ENCODE measurements at regions not wholly inside any gene's neighbourhood (a gene's known extent, or its start where the extent isn't known, plus 50 kb on each side); places are given as distances from the start of the nearest gene placed in this dataset.

DNA sequence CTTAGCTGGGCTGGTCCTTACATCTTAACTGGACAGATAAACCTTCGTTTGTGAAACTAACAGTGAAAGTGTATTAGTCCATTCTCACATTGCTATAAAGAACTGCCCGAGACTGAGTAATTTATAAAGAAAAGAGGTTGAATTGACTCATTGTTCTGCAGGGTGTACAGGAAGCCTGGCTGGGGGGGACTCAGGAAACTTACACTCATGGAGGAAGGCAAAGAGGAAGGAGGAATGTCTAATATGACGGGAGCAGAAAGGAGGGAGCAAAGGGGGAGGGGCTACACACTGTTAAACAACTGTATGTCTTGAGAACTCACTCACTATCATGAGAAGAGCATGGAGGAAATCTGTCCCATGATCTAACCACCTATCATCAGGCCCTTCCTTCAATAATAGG, 1566.5 kb upstream of the PCDH7 start:
- CTCF ChIA-PET: no interaction called here
- no peaks in the 10 kb centered on the region for H3K4me1 ChIP-seq
- H3K4me2 ChIP-seq: no peak overlapping the region
- 3% methylated on average over 3 of the region's 3 CpGs for WGBS (ENCODE audit: missing lambda C conversion rate)
- FAIRE-seq: no peak
- ATAC-seq: no peak
- TF ChIP-seq HOXA7 (CRISPR knock-in tag; IDR thresholded peaks at IDR 0.05) (no peak), RAD21 (conservative IDR thresholded peaks at IDR 0.05 in 1 of 2, IDR thresholded peaks at IDR 0.05 in 1 of 2) (no peak), MYC (IDR thresholded peaks at IDR 0.05; ENCODE audit: borderline replicate concordance, low read length) (no peak), BHLHE40 (IDR thresholded peaks at IDR 0.05; ENCODE audit: low read depth, low read length) (no peak)
- TF ChIP-seq, protein P1, sequence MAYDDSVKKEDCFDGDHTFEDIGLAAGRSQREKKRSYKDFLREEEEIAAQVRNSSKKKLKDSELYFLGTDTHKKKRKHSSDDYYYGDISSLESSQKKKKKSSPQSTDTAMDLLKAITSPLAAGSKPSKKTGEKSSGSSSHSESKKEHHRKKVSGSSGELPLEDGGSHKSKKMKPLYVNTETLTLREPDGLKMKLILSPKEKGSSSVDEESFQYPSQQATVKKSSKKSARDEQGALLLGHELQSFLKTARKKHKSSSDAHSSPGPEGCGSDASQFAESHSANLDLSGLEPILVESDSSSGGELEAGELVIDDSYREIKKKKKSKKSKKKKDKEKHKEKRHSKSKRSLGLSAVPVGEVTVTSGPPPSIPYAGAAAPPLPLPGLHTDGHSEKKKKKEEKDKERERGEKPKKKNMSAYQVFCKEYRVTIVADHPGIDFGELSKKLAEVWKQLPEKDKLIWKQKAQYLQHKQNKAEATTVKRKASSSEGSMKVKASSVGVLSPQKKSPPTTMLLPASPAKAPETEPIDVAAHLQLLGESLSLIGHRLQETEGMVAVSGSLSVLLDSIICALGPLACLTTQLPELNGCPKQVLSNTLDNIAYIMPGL (CRISPR knock-in tag; IDR thresholded peaks at IDR 0.05; ENCODE audit: borderline replicate concordance): no peak
- H3K4me3 ChIP-seq: no peak overlapping the region
- no peaks in the 10 kb centered on the region for H3K9me3 ChIP-seq
- no peak overlapping the region for H3K27ac ChIP-seq
- DNase-seq (ENCODE audit: low read depth in 1 of 2, low spot score in 1 of 2): no peak
- POLR2A ChIA-PET: no interaction called here

- Histone ChIP-seq H3K9me3 (no peaks in the 10 kb centered on the region), H3K4me3 (no peak overlapping the region), H3K4me1 (no peaks in the 10 kb centered on the region), H3K4me2 (no peak overlapping the region), H3K27ac (no peak overlapping the region)
- ChIA-PET CTCF (no interaction called here), POLR2A (no interaction called here)
- DNase-seq (ENCODE audit: low read depth in 1 of 2, low spot score in 1 of 2) (no peak), FAIRE-seq (no peak), ATAC-seq (no peak)
- 14% methylated on average over 1 of the region's 1 CpG for WGBS (ENCODE audit: missing lambda C conversion rate)
- TF ChIP-seq SREBF2 (IDR thresholded peaks at IDR 0.05): no peak
- no peak for TF ChIP-seq ESRRA (IDR thresholded peaks at IDR 0.05; ENCODE audit: borderline replicate concordance, low read length)
- no peak for TF ChIP-seq EP300 (IDR thresholded peaks at IDR 0.05)
- no peak for TF ChIP-seq EHF (CRISPR knock-in tag; IDR thresholded peaks at IDR 0.05)
- no peak for TF ChIP-seq RNF2 (IDR thresholded peaks at IDR 0.05; ENCODE audit: borderline replicate concordance, low read depth)
- TF ChIP-seq NFE2L2 (conservative IDR thresholded peaks at IDR 0.05; ENCODE audit: low read length): no peak
- no peak for TF ChIP-seq HDAC2 (IDR thresholded peaks at IDR 0.05)
- TF ChIP-seq RCOR1 (IDR thresholded peaks at IDR 0.05; ENCODE audit: low read depth, low read length): no peak
- TF ChIP-seq GATA3 (IDR thresholded peaks at IDR 0.05; ENCODE audit: borderline replicate concordance): no peak
- no peak for TF ChIP-seq MAZ (IDR thresholded peaks at IDR 0.05; ENCODE audit: borderline replicate concordance, low read depth, low read length)
- TF ChIP-seq ELK1 (IDR thresholded peaks at IDR 0.05; ENCODE audit: low read depth, low read length): no peak
- no peak for TF ChIP-seq EHMT2 (IDR thresholded peaks at IDR 0.05; ENCODE audit: low read depth)
- TF ChIP-seq BHLHE40 (IDR thresholded peaks at IDR 0.05; ENCODE audit: low read depth, low read length): no peak
- TF ChIP-seq KDM5A (IDR thresholded peaks at IDR 0.05): no peak
- TF ChIP-seq JUN (IDR thresholded peaks at IDR 0.05): no peak
- TF ChIP-seq POLR2AphosphoS2 (conservative IDR thresholded peaks at IDR 0.05; ENCODE audit: low read length): no peak
- no peak for TF ChIP-seq TP53 (CRISPR knock-in tag; IDR thresholded peaks at IDR 0.05)
- TF ChIP-seq MYC (IDR thresholded peaks at IDR 0.05; ENCODE audit: borderline replicate concordance, low read length): no peak
Observed at GRCh38 chr4:29175291-29175690, 1544.9 kb upstream of the PCDH7 start.

GRCh38 chr4:29199025-29199424, 1521.1 kb upstream of the PCDH7 start:
- DNase-seq (ENCODE audit: low read depth in 1 of 2, low spot score in 1 of 2): no peak
- Histone ChIP-seq H3K4me2 (no peak overlapping the region), H3K9me3 (no peaks in the 10 kb centered on the region), H3K27ac (no peak overlapping the region), H3K4me1 (no peaks in the 10 kb centered on the region), H3K4me3 (no peak overlapping the region)
- WGBS (ENCODE audit: missing lambda C conversion rate): 5% methylated on average over 2 of the region's 2 CpGs
- ChIA-PET CTCF (interaction anchor here (0.6 kb wide), 1 partner anchor 12 kb away, joined by 3 read pairs; no protein-coding TSS in a partner anchor), POLR2A (no interaction called here)
- no peak for ATAC-seq
- no peak for FAIRE-seq
- no peak for TF ChIP-seq KDM1A (IDR thresholded peaks at IDR 0.05; ENCODE audit: low read depth)
- no peak for TF ChIP-seq TP53 (CRISPR knock-in tag; IDR thresholded peaks at IDR 0.05)
- no peak for TF ChIP-seq POLR2AphosphoS2 (conservative IDR thresholded peaks at IDR 0.05; ENCODE audit: low read length)
- TF ChIP-seq MYC (IDR thresholded peaks at IDR 0.05; ENCODE audit: borderline replicate concordance, low read length): no peak
- no peak for TF ChIP-seq ZC3H11A (IDR thresholded peaks at IDR 0.05)
- TF ChIP-seq RARB (CRISPR knock-in tag; IDR thresholded peaks at IDR 0.05): no peak
- no peak for TF ChIP-seq RFX5 (IDR thresholded peaks at IDR 0.05)
- no peak for TF ChIP-seq MAZ (IDR thresholded peaks at IDR 0.05; ENCODE audit: borderline replicate concordance, low read depth, low read length)
- no peak for TF ChIP-seq KDM5A (IDR thresholded peaks at IDR 0.05)
- TF ChIP-seq HOXB5 (CRISPR knock-in tag; IDR thresholded peaks at IDR 0.05): no peak
- TF ChIP-seq BHLHE40 (IDR thresholded peaks at IDR 0.05; ENCODE audit: low read depth, low read length): no peak
- TF ChIP-seq FOSB (CRISPR knock-in tag; IDR thresholded peaks at IDR 0.05): no peak
- TF ChIP-seq, protein P2, sequence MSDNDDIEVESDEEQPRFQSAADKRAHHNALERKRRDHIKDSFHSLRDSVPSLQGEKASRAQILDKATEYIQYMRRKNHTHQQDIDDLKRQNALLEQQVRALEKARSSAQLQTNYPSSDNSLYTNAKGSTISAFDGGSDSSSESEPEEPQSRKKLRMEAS (IDR thresholded peaks at IDR 0.05): no peak
- no peak for TF ChIP-seq ZNF302 (CRISPR knock-in tag; IDR thresholded peaks at IDR 0.05)
- TF ChIP-seq, protein P3, sequence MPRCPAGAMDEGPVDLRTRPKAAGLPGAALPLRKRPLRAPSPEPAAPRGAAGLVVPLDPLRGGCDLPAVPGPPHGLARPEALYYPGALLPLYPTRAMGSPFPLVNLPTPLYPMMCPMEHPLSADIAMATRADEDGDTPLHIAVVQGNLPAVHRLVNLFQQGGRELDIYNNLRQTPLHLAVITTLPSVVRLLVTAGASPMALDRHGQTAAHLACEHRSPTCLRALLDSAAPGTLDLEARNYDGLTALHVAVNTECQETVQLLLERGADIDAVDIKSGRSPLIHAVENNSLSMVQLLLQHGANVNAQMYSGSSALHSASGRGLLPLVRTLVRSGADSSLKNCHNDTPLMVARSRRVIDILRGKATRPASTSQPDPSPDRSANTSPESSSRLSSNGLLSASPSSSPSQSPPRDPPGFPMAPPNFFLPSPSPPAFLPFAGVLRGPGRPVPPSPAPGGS (IDR thresholded peaks at IDR 0.05): no peak
- no peak for TF ChIP-seq RCOR1 (IDR thresholded peaks at IDR 0.05; ENCODE audit: low read depth, low read length)
- no peak for TF ChIP-seq CHD2 (IDR thresholded peaks at IDR 0.05; ENCODE audit: low read length, partially characterized antibody)
